Activated T-helper 17 cell treated with anti-CD3 and anti-CD28 coated beads, Interleukin-2, amount 50 U/mL, for 72 hours (primary cell): ENCODE measurements at regions not wholly inside any gene's neighbourhood (a gene's known extent, or its start where the extent isn't known, plus 50 kb on each side); places are given as distances from the start of the nearest gene placed in this dataset.
"Not testable (repeated sequence)": the region's sequence is repeated elsewhere in the genome, so short reads cannot be mapped to it uniquely, and the experiment has no call there.

ENCODE experiments used
- ATAC-seq: fragments of 150-1000 bp; cut with Tn5 transposase; replicated peaks from 2 replicates; pipeline ENCODE4 v1.10.0; 2021; ENCODE audit warnings: mild to moderate bottlenecking, moderate library complexity
- H3K27ac Mint-ChIP-seq: one replicate; pipeline ENCODE4 v1.8.0; 2022; ENCODE audit warnings: mixed read lengths
- H3K27me3 Mint-ChIP-seq: one replicate; pipeline ENCODE4 v1.8.0; 2022; ENCODE audit warnings: mixed read lengths
- H3K36me3 Mint-ChIP-seq: one replicate; pipeline ENCODE4 v1.8.0; 2022; ENCODE audit warnings: low read depth, mild to moderate bottlenecking, mixed read lengths
- H3K4me1 Mint-ChIP-seq: one replicate; pipeline ENCODE4 v1.8.0; 2022; ENCODE audit warnings: mixed read lengths
- H3K4me3 Mint-ChIP-seq: one replicate; pipeline ENCODE4 v1.8.0; 2022; ENCODE audit warnings: mild to moderate bottlenecking, mixed read lengths
- H3K9me3 Mint-ChIP-seq: one replicate; pipeline ENCODE4 v1.8.0; 2022; ENCODE audit warnings: mixed read lengths

GRCh38 chr3:61411009-61411662 lies 150.2 kb upstream of the PTPRG start:
- ATAC-seq: no peak
- no peak overlapping the region for H3K4me3 Mint-ChIP-seq

GRCh38 chr3:61414456-61414855 lies 146.9 kb upstream of the PTPRG start:
- H3K9me3 Mint-ChIP-seq: no peaks in the 10 kb centered on the region
- no peak overlapping the region for H3K27ac Mint-ChIP-seq
- peaks cover 4% of the 10 kb centered on the region for H3K4me1 Mint-ChIP-seq
- no peaks in the 10 kb centered on the region for H3K36me3 Mint-ChIP-seq
- H3K4me3 Mint-ChIP-seq: no peak overlapping the region
- peak; percentile 21 for ATAC-seq
- peaks cover 4% of the 10 kb centered on the region for H3K27me3 Mint-ChIP-seq

More at GRCh38 chr3:61411009-61411662, 150.2 kb upstream of the PTPRG start:
- H3K27me3 Mint-ChIP-seq: peaks cover 14% of the 10 kb centered on the region
- peaks cover 4% of the 10 kb centered on the region for H3K4me1 Mint-ChIP-seq
- H3K27ac Mint-ChIP-seq: no peak overlapping the region
- H3K36me3 Mint-ChIP-seq: no peaks in the 10 kb centered on the region
- no peaks in the 10 kb centered on the region for H3K9me3 Mint-ChIP-seq

GRCh38 chr3:61415201-61415600 lies 146.2 kb upstream of the PTPRG start:
- peaks cover 4% of the 10 kb centered on the region for H3K4me1 Mint-ChIP-seq
- H3K4me3 Mint-ChIP-seq: no peak overlapping the region
- H3K27me3 Mint-ChIP-seq: peaks cover 4% of the 10 kb centered on the region
- no peak overlapping the region for H3K27ac Mint-ChIP-seq
- ATAC-seq: no peak
- no peaks in the 10 kb centered on the region for H3K9me3 Mint-ChIP-seq
- H3K36me3 Mint-ChIP-seq: no peaks in the 10 kb centered on the region

- no peak for ATAC-seq
- H3K27ac Mint-ChIP-seq: no peak overlapping the region
- peaks cover 2% of the 10 kb centered on the region for H3K27me3 Mint-ChIP-seq
- H3K4me3 Mint-ChIP-seq: no peak overlapping the region
- H3K36me3 Mint-ChIP-seq: no peaks in the 10 kb centered on the region
- no peaks in the 10 kb centered on the region for H3K9me3 Mint-ChIP-seq
- peaks cover 4% of the 10 kb centered on the region for H3K4me1 Mint-ChIP-seq
Measured at GRCh38 chr3:61416618-61417017, 144.8 kb upstream of the PTPRG start.

- no peaks in the 10 kb centered on the region for H3K9me3 Mint-ChIP-seq
- no peaks in the 10 kb centered on the region for H3K36me3 Mint-ChIP-seq
- H3K4me1 Mint-ChIP-seq: peaks cover 4% of the 10 kb centered on the region
- no peak overlapping the region for H3K4me3 Mint-ChIP-seq
- no peak overlapping the region for H3K27ac Mint-ChIP-seq
- ATAC-seq: no peak
- no peaks in the 10 kb centered on the region for H3K27me3 Mint-ChIP-seq
Measured at GRCh38 chr3:61417352-61417751, 144.0 kb upstream of the PTPRG start.

GRCh38 chr3:61420136-61420759 lies 141.1 kb upstream of the PTPRG start:
- H3K27ac Mint-ChIP-seq: no peak overlapping the region
- peaks cover 4% of the 10 kb centered on the region for H3K9me3 Mint-ChIP-seq
- H3K36me3 Mint-ChIP-seq: no peaks in the 10 kb centered on the region
- peak; percentile 69 for ATAC-seq
- no peaks in the 10 kb centered on the region for H3K4me1 Mint-ChIP-seq
- no peaks in the 10 kb centered on the region for H3K27me3 Mint-ChIP-seq
- H3K4me3 Mint-ChIP-seq: no peak overlapping the region

GRCh38 chr3:61422945-61423673 lies 138.3 kb upstream of the PTPRG start:
- H3K9me3 Mint-ChIP-seq: peaks cover 5% of the 10 kb centered on the region

GRCh38 chr3:61425356-61425755 lies 136.0 kb upstream of the PTPRG start:
- H3K9me3 Mint-ChIP-seq: peaks cover 5% of the 10 kb centered on the region
- H3K27ac Mint-ChIP-seq: no peak overlapping the region
- ATAC-seq: no peak
- no peaks in the 10 kb centered on the region for H3K36me3 Mint-ChIP-seq
- no peaks in the 10 kb centered on the region for H3K4me1 Mint-ChIP-seq
- peaks cover 3% of the 10 kb centered on the region for H3K27me3 Mint-ChIP-seq
- H3K4me3 Mint-ChIP-seq: no peak overlapping the region

More at GRCh38 chr3:61422945-61423673, 138.3 kb upstream of the PTPRG start:
- no peak overlapping the region for H3K4me3 Mint-ChIP-seq
- no peaks in the 10 kb centered on the region for H3K36me3 Mint-ChIP-seq
- no peak for ATAC-seq
- H3K27ac Mint-ChIP-seq: no peak overlapping the region
- no peaks in the 10 kb centered on the region for H3K4me1 Mint-ChIP-seq
- H3K27me3 Mint-ChIP-seq: peaks cover 3% of the 10 kb centered on the region

- peaks cover 3% of the 10 kb centered on the region for H3K27me3 Mint-ChIP-seq
- peaks cover 5% of the 10 kb centered on the region for H3K9me3 Mint-ChIP-seq
- ATAC-seq: no peak
Measured at GRCh38 chr3:61429106-61429505, 132.3 kb upstream of the PTPRG start.

GRCh38 chr3:61434901-61435300 lies 126.5 kb upstream of the PTPRG start:
- H3K27ac Mint-ChIP-seq, H3K4me3 Mint-ChIP-seq, H3K4me1 Mint-ChIP-seq, ATAC-seq, H3K36me3 Mint-ChIP-seq, H3K27me3 Mint-ChIP-seq, H3K9me3 Mint-ChIP-seq: not testable (repeated sequence)

More at GRCh38 chr3:61429106-61429505, 132.3 kb upstream of the PTPRG start:
- Mint-ChIP-seq H3K4me3 (no peak overlapping the region), H3K36me3 (no peaks in the 10 kb centered on the region), H3K4me1 (no peaks in the 10 kb centered on the region), H3K27ac (no peak overlapping the region)

- H3K36me3 Mint-ChIP-seq, H3K27me3 Mint-ChIP-seq, H3K9me3 Mint-ChIP-seq, H3K4me1 Mint-ChIP-seq, ATAC-seq, H3K4me3 Mint-ChIP-seq, H3K27ac Mint-ChIP-seq: not testable (repeated sequence)
Measured at GRCh38 chr3:61435361-61435760, 126.0 kb upstream of the PTPRG start.

GRCh38 chr3:61438253-61439121 lies 122.9 kb upstream of the PTPRG start:
- H3K27ac Mint-ChIP-seq: no peak overlapping the region
- no peak for ATAC-seq
- H3K4me1 Mint-ChIP-seq: no peaks in the 10 kb centered on the region
- H3K9me3 Mint-ChIP-seq: no peaks in the 10 kb centered on the region
- no peak overlapping the region for H3K4me3 Mint-ChIP-seq
- H3K27me3 Mint-ChIP-seq: no peaks in the 10 kb centered on the region
- H3K36me3 Mint-ChIP-seq: no peaks in the 10 kb centered on the region

GRCh38 chr3:61439122-61439458 lies 122.3 kb upstream of the PTPRG start:
- Mint-ChIP-seq H3K36me3 (no peaks in the 10 kb centered on the region), H3K4me3 (no peak overlapping the region), H3K27me3 (no peaks in the 10 kb centered on the region), H3K9me3 (no peaks in the 10 kb centered on the region), H3K27ac (no peak overlapping the region), H3K4me1 (no peaks in the 10 kb centered on the region)
- no peak for ATAC-seq

- Mint-ChIP-seq H3K9me3 (no peaks in the 10 kb centered on the region), H3K4me1 (no peaks in the 10 kb centered on the region), H3K36me3 (no peaks in the 10 kb centered on the region), H3K4me3 (no peak overlapping the region), H3K27me3 (no peaks in the 10 kb centered on the region), H3K27ac (no peak overlapping the region)
- ATAC-seq: no peak
Measured at GRCh38 chr3:61442696-61443095, 118.7 kb upstream of the PTPRG start.
